Keratinocyte (primary cell): ENCODE measurements at regions not wholly inside any gene's neighbourhood (a gene's known extent, or its start where the extent isn't known, plus 50 kb on each side); places are given as distances from the start of the nearest gene placed in this dataset.

Experiments used
- DNase-seq: peaks from one replicate; pipeline ENCODE4 v3.0.0-alpha.2; 2011; ENCODE audit warnings: low read depth, missing footprints, low spot score
- FAIRE-seq: peaks from 2 replicates; lab custom pipeline; 2011; peaks lifted over from hg19 to GRCh38; lab: Jason Lieb, UNC
- H2AFZ ChIP-seq: 2 replicates; pipeline ENCODE4 v1.6.0; 2012; ENCODE audit warnings: low read length, control low read depth, inconsistent platforms; ENCODE audit not compliant: control insufficient read depth
- H3K27ac ChIP-seq: 2 replicates; pipeline ENCODE4 v1.5.1; 2011; ENCODE audit warnings: low read length; ENCODE audit not compliant: control insufficient read depth, insufficient read depth
- H3K27me3 ChIP-seq: 3 replicates; pipeline ENCODE4 v1.6.0; 2011; ENCODE audit warnings: low read length; ENCODE audit not compliant: control insufficient read depth, insufficient read depth; ENCODE audit errors: extremely low read depth
- H3K36me3 ChIP-seq, 2 experiments: 2 replicates in 1 of 2; 3 replicates in 1 of 2; pipeline ENCODE4 v1.5.1; 2011; ENCODE audit warnings: low read length in 2 of 2, mild to moderate bottlenecking in 1 of 2; ENCODE audit not compliant: control insufficient read depth in 2 of 2, insufficient read depth in 2 of 2; ENCODE audit errors: extremely low read depth in 1 of 2
- H3K4me1 ChIP-seq: 3 replicates; pipeline ENCODE4 v1.5.1; 2011; ENCODE audit warnings: low read length; ENCODE audit not compliant: control insufficient read depth, insufficient read depth; ENCODE audit errors: extremely low read depth
- H3K4me2 ChIP-seq: 3 replicates; pipeline ENCODE4 v1.6.0; 2011; ENCODE audit warnings: low read depth, low read length; ENCODE audit not compliant: control insufficient read depth, insufficient read depth; ENCODE audit errors: extremely low read depth
- H3K4me3 ChIP-seq, 3 experiments: fragments of 200-600 bp in 1 of 3; sonication (generic) in 1 of 3; 2 replicates in 2 of 3; 3 replicates in 1 of 3; pipeline ENCODE4 v1.5.1; 2011 to 2016; ENCODE audit warnings: low read length in 3 of 3, mild to moderate bottlenecking in 3 of 3, control low read depth in 2 of 3, inconsistent platforms in 1 of 3, low read depth in 1 of 3, mixed read lengths in 1 of 3, mixed run types in 1 of 3, moderate library complexity in 1 of 3; ENCODE audit not compliant: control insufficient read depth in 2 of 3, insufficient read depth in 2 of 3; ENCODE audit errors: extremely low read depth in 1 of 3
- H3K79me2 ChIP-seq: 2 replicates; pipeline ENCODE4 v1.6.0; 2012; ENCODE audit warnings: low read length; ENCODE audit not compliant: control insufficient read depth, insufficient read depth
- H3K9ac ChIP-seq: 3 replicates; pipeline ENCODE4 v1.6.0; 2011; ENCODE audit warnings: low read length; ENCODE audit not compliant: control insufficient read depth, insufficient read depth; ENCODE audit errors: extremely low read depth
- H3K9me1 ChIP-seq: 3 replicates; pipeline ENCODE4 v1.6.0; 2011; ENCODE audit warnings: low read length; ENCODE audit not compliant: control insufficient read depth, insufficient read depth; ENCODE audit errors: extremely low read depth
- H3K9me3 ChIP-seq: 2 replicates; pipeline ENCODE4 v1.5.1; 2012; ENCODE audit warnings: low read depth, low read length; ENCODE audit not compliant: control insufficient read depth
- H4K20me1 ChIP-seq: 3 replicates; pipeline ENCODE4 v1.6.0; 2011; ENCODE audit warnings: low read length; ENCODE audit not compliant: control insufficient read depth, insufficient read depth; ENCODE audit errors: extremely low read depth
- EZH2 ChIP-seq: IDR thresholded peaks from one replicate; pipeline ENCODE4 v1.6.1; 2012; ENCODE audit warnings: inconsistent platforms, mild to moderate bottlenecking, low read length, moderate library complexity
- dilution Hi-C: fragments of 300-500 bp; cut with MboI; formaldehyde crosslinking; loops from one replicate; pipeline ENCODE4 v1.7.0; 2020; ENCODE audit warnings: low sequenced_read_pairs; ENCODE audit not compliant: extremely low pct_ligation_motif_present
- TF ChIP-seq, protein P1 (sequence below), 3 experiments: IDR thresholded peaks in 1 of 3; conservative IDR thresholded peaks in 1 of 3; optimal IDR thresholded peaks in 1 of 3; 2 replicates in 2 of 3; 3 replicates in 1 of 3; pipeline versions ENCODE3 to v1.5.1; 2011; ENCODE audit warnings: low read length in 3 of 3, mild to moderate bottlenecking in 3 of 3, moderate library complexity in 2 of 3, control low read depth in 1 of 3, inconsistent platforms in 1 of 3; ENCODE audit not compliant: insufficient read depth in 2 of 3; ENCODE audit errors: extremely low read depth in 1 of 3

DNA sequence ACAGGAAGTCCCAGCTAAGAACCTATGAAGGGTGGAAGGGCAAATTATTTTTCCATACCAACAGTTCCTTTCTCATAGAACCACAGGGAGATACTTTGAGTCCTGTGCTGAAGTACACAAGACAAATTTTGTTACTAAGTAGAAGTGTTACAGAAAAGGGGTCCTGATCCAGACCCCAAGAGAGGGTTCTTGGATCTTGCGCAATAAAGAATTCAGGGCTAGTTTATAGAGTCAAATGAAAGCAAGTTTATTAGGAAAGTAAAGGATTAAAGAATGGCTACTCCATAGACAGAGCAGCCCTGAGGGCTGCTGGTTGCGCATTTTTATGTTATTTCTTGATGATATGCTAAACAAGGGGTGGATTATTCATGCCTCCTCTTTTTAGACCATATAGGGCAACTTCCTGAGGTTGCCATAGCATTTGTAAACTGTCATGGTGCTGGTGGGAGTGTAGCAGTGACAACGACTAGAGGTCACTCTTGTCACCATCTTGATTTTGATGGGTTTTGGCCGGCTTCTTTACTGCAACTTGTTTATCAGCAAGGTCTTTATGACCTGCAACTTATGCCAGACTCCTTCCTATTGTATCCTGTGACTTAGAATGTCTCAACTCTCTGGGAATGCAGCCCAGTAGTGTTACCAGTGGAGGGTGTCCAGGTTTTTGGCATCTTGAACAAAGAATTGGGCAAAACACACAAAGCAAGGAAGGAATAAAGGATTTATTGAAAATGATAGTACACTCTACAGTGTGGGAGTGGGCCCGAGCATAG is 409.4 kb downstream of the SH2D4B start:
- Histone ChIP-seq H3K4me2 (no peak overlapping the region), H3K9ac (no peak overlapping the region), H3K79me2 (no peaks in the 10 kb centered on the region), H3K4me3 (no peak overlapping the region), H3K36me3 (no peaks in the 10 kb centered on the region), H3K4me1 (no peaks in the 10 kb centered on the region), H3K27me3 (no peaks in the 10 kb centered on the region), H2AFZ (no peak overlapping the region), H3K9me3 (no peaks in the 10 kb centered on the region), H4K20me1 (no peaks in the 10 kb centered on the region), H3K27ac (no peak overlapping the region), H3K9me1 (no peaks in the 10 kb centered on the region)
- no peak for TF ChIP-seq EZH2
- TF ChIP-seq, protein P1, sequence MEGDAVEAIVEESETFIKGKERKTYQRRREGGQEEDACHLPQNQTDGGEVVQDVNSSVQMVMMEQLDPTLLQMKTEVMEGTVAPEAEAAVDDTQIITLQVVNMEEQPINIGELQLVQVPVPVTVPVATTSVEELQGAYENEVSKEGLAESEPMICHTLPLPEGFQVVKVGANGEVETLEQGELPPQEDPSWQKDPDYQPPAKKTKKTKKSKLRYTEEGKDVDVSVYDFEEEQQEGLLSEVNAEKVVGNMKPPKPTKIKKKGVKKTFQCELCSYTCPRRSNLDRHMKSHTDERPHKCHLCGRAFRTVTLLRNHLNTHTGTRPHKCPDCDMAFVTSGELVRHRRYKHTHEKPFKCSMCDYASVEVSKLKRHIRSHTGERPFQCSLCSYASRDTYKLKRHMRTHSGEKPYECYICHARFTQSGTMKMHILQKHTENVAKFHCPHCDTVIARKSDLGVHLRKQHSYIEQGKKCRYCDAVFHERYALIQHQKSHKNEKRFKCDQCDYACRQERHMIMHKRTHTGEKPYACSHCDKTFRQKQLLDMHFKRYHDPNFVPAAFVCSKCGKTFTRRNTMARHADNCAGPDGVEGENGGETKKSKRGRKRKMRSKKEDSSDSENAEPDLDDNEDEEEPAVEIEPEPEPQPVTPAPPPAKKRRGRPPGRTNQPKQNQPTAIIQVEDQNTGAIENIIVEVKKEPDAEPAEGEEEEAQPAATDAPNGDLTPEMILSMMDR (optimal IDR thresholded peaks at IDR 0.05 in 1 of 3, IDR thresholded peaks at IDR 0.05 in 1 of 3, conservative IDR thresholded peaks at IDR 0.05 in 1 of 3; ENCODE audit: extremely low read depth in 1 of 3, insufficient read depth in 2 of 3, low read length in 3 of 3), result no peak
- dilution Hi-C loops, result no loop called here
- no peak for FAIRE-seq
- no peak for DNase-seq

DNA sequence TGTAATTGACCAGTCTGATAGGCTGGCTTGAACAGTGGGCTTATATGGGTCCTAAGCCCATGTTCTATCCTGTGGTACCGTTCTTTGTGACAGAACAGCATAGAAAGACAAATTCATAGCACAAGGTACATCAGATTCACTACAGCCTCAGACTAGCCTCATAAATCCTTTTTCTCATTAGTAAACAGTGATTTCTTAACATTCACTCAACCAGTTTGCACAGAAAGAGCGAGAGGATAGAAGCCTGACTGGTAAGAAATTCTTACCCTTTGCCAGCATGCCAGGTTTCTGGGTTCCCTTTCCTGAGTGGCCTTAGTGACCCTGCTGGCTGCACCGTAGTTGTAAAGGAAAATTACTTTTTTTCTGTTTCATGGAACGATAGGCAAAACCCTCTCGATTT is 412.1 kb downstream of the SH2D4B start:
- no peaks in the 10 kb centered on the region for H3K36me3 ChIP-seq
- H2AFZ ChIP-seq, result no peak overlapping the region
- H3K9me1 ChIP-seq, result no peaks in the 10 kb centered on the region
- TF ChIP-seq, protein P1 (optimal IDR thresholded peaks at IDR 0.05 in 1 of 3, IDR thresholded peaks at IDR 0.05 in 1 of 3, conservative IDR thresholded peaks at IDR 0.05 in 1 of 3; ENCODE audit: extremely low read depth in 1 of 3, insufficient read depth in 2 of 3, low read length in 3 of 3), result no peak
- no peak for TF ChIP-seq EZH2
- H4K20me1 ChIP-seq, result no peaks in the 10 kb centered on the region
- no peak overlapping the region for H3K27ac ChIP-seq
- no peak overlapping the region for H3K4me3 ChIP-seq
- H3K9ac ChIP-seq, result no peak overlapping the region
- dilution Hi-C loops, result no loop called here
- no peaks in the 10 kb centered on the region for H3K79me2 ChIP-seq
- no peaks in the 10 kb centered on the region for H3K9me3 ChIP-seq
- FAIRE-seq, result no peak
- no peak for DNase-seq
- H3K4me1 ChIP-seq, result no peaks in the 10 kb centered on the region
- H3K4me2 ChIP-seq, result no peak overlapping the region
- no peaks in the 10 kb centered on the region for H3K27me3 ChIP-seq
